Natural killer cell (primary cell): ENCODE measurements at regions not wholly inside any gene's neighbourhood (a gene's known extent, or its start where the extent isn't known, plus 50 kb on each side); places are given as distances from the start of the nearest gene placed in this dataset.

ENCODE experiments used
- ATAC-seq, 3 donors: fragments of 150-1000 bp in 2 of 3; fragments of 200-7000 bp in 1 of 3; cut with Tn5 transposase; 1 replicate in 1 of 3; 2 replicates in 2 of 3; pipeline ENCODE4 v1.10.0; 2021; ENCODE audit warnings: mild to moderate bottlenecking in 2 of 3, moderate library complexity in 2 of 3
- DNase-seq, 2 donors: peaks; one replicate each; pipeline versions ENCODE4 v3.0.0 to v3.0.0-alpha.2; 2013 to 2021; ENCODE audit warnings: mixed read lengths in 1 of 2
- H3K27ac ChIP-seq: one replicate; pipeline ENCODE4 v1.5.1; 2013; ENCODE audit warnings: mild to moderate bottlenecking, low read length
- H3K27me3 ChIP-seq: one replicate; pipeline ENCODE4 v1.6.1; 2013; ENCODE audit warnings: low read length; ENCODE audit not compliant: control insufficient read depth, insufficient read depth
- H3K36me3 ChIP-seq: one replicate; pipeline ENCODE4 v1.6.1; 2013; ENCODE audit warnings: low read length; ENCODE audit not compliant: control insufficient read depth, insufficient read depth
- H3K4me1 ChIP-seq: one replicate; pipeline ENCODE4 v1.6.1; 2013; ENCODE audit warnings: low read length; ENCODE audit not compliant: control insufficient read depth, insufficient read depth
- H3K4me3 ChIP-seq: one replicate; pipeline ENCODE4 v1.5.1; 2013; ENCODE audit warnings: low read length
- H3K9me3 ChIP-seq: one replicate; pipeline ENCODE4 v1.6.1; 2013; ENCODE audit warnings: low read length; ENCODE audit not compliant: control insufficient read depth, insufficient read depth
- H3K27ac Mint-ChIP-seq, 2 donors: one replicate each; pipeline ENCODE4 v1.8.0; 2022; ENCODE audit warnings: mild to moderate bottlenecking in 2 of 2, mixed read lengths in 2 of 2, moderate library complexity in 1 of 2
- H3K27me3 Mint-ChIP-seq, 2 donors: one replicate each; pipeline ENCODE4 v1.8.0; 2022; ENCODE audit warnings: low read depth in 2 of 2, mixed read lengths in 2 of 2
- H3K36me3 Mint-ChIP-seq: one replicate; pipeline ENCODE4 v1.8.0; 2022; ENCODE audit warnings: mixed read lengths
- H3K4me1 Mint-ChIP-seq, 2 donors: one replicate each; pipeline ENCODE4 v1.8.0; 2022; ENCODE audit warnings: mixed read lengths in 2 of 2
- H3K4me3 Mint-ChIP-seq: one replicate; pipeline ENCODE4 v1.8.0; 2022; ENCODE audit warnings: mild to moderate bottlenecking, moderate library complexity, mixed read lengths
- H3K9me3 Mint-ChIP-seq, 2 donors: one replicate each; pipeline ENCODE4 v1.8.0; 2022; ENCODE audit warnings: mixed read lengths in 2 of 2
- CTCF ChIP-seq: fragments of 200-600 bp; IDR thresholded peaks from one replicate; pipeline ENCODE4 v1.8.0; 2022; ENCODE audit warnings: antibody characterized with exemption
- WGBS: methylation state at CpG from one replicate; pipeline ENCODE4 v1.1.7; 2013; ENCODE audit warnings: missing lambda C conversion rate; ENCODE audit not compliant: insufficient coverage; 5-methylcytosine and 5-hydroxymethylcytosine counted together
- intact Hi-C: fragments of 100-400 bp; cut with micrococcal nuclease; formaldehyde crosslinking; loops from one replicate; pipeline ENCODE4 v1.14.2; 2022

- Histone ChIP-seq H3K36me3 (no peaks in the 10 kb centered on the region), H3K4me3 (no peak overlapping the region), H3K27ac (no peak overlapping the region), H3K4me1 (no peaks in the 10 kb centered on the region), H3K9me3 (no peaks in the 10 kb centered on the region), H3K27me3 (no peaks in the 10 kb centered on the region)
- Mint-ChIP-seq H3K4me3 (no peak overlapping the region), H3K27me3 (no peaks in the 10 kb centered on the region), H3K4me1 (no peaks in the 10 kb centered on the region), H3K36me3 (no peaks in the 10 kb centered on the region), H3K27ac (no peak overlapping the region), H3K9me3 (peaks cover 2 to 3% of the 10 kb centered on the region in 2 donors)
- no peak for TF ChIP-seq CTCF
- intact Hi-C loops: no loop called here
- DNase-seq (no peak), ATAC-seq (no peak)
These were observed 213.5 kb downstream of the GUCY2F start for GRCh38 chrX:109268340-109268739.

- Mint-ChIP-seq H3K4me1 (no peaks in the 10 kb centered on the region), H3K27me3 (no peaks in the 10 kb centered on the region), H3K27ac (no peak overlapping the region), H3K9me3 (peaks cover 3 to 10% of the 10 kb centered on the region in 2 donors), H3K4me3 (no peak overlapping the region), H3K36me3 (no peaks in the 10 kb centered on the region)
- no peaks in the 10 kb centered on the region for H3K36me3 ChIP-seq
- H3K27ac ChIP-seq: no peak overlapping the region
- no peaks in the 10 kb centered on the region for H3K4me1 ChIP-seq
- ATAC-seq (no peak), DNase-seq (no peak)
- H3K9me3 ChIP-seq: no peaks in the 10 kb centered on the region
- intact Hi-C loops: no loop called here
- no peak for TF ChIP-seq CTCF
- H3K4me3 ChIP-seq: no peak overlapping the region
- no peaks in the 10 kb centered on the region for H3K27me3 ChIP-seq
These were observed 215.9 kb downstream of the GUCY2F start for GRCh38 chrX:109266034-109266433.

GRCh38 chrX:109264878-109265277 lies 217.0 kb downstream of the GUCY2F start:
- WGBS: no CpG with 5 or more reads among the region's 1 CpG
- Mint-ChIP-seq H3K4me1 (no peaks in the 10 kb centered on the region), H3K4me3 (no peak overlapping the region), H3K36me3 (no peaks in the 10 kb centered on the region), H3K27me3 (no peaks in the 10 kb centered on the region), H3K9me3 (peaks cover 3 to 10% of the 10 kb centered on the region in 2 donors), H3K27ac (no peak overlapping the region)
- Histone ChIP-seq H3K36me3 (no peaks in the 10 kb centered on the region), H3K9me3 (no peaks in the 10 kb centered on the region), H3K4me1 (no peaks in the 10 kb centered on the region), H3K4me3 (no peak overlapping the region), H3K27me3 (no peaks in the 10 kb centered on the region), H3K27ac (no peak overlapping the region)
- TF ChIP-seq CTCF: no peak
- DNase-seq (no peak), ATAC-seq (no peak)
- intact Hi-C loops: no loop called here

- Mint-ChIP-seq H3K27ac (no peak overlapping the region), H3K36me3 (no peaks in the 10 kb centered on the region), H3K4me1 (no peaks in the 10 kb centered on the region), H3K4me3 (no peak overlapping the region), H3K27me3 (no peaks in the 10 kb centered on the region), H3K9me3 (peaks cover 2 to 7% of the 10 kb centered on the region in 2 donors)
- Histone ChIP-seq H3K27me3 (no peaks in the 10 kb centered on the region), H3K4me3 (no peak overlapping the region), H3K4me1 (no peaks in the 10 kb centered on the region), H3K27ac (no peak overlapping the region), H3K9me3 (no peaks in the 10 kb centered on the region), H3K36me3 (no peaks in the 10 kb centered on the region)
- ATAC-seq: no peak
- 46% methylated on average over 1 of the region's 2 CpGs for WGBS
- no peak for TF ChIP-seq CTCF
- no peak for DNase-seq
- intact Hi-C loops: no loop called here
These were observed 220.6 kb downstream of the GUCY2F start for GRCh38 chrX:109261279-109261678.
